Testis (tissue), 2 donors: ENCODE measurements at regions not wholly inside any gene's neighbourhood (a gene's known extent, or its start where the extent isn't known, plus 50 kb on each side); places are given as distances from the start of the nearest gene placed in this dataset.
A peak's percentile ranks its signal among the peaks of the same experiment; 100 is the strongest.

ENCODE experiments used
- DNase-seq: peaks from one replicate; pipeline ENCODE4 v3.0.0-alpha.2; 2019
- H3K27ac ChIP-seq, 2 donors: fragments of 200-600 bp; sonication (generic); one replicate each; pipeline ENCODE4 v1.5.1; 2019
- H3K27me3 ChIP-seq: fragments of 200-600 bp; sonication (generic); one replicate; pipeline ENCODE4 v1.5.1; 2019
- H3K36me3 ChIP-seq: fragments of 200-600 bp; sonication (generic); one replicate; pipeline ENCODE4 v1.5.1; 2017; ENCODE audit warnings: low read depth; ENCODE audit errors: missing control alignments
- H3K4me1 ChIP-seq: fragments of 200-600 bp; sonication (generic); one replicate; pipeline ENCODE4 v1.5.1; 2019
- H3K4me3 ChIP-seq, 2 donors: fragments of 200-600 bp; sonication (generic); one replicate each; pipeline ENCODE4 v1.5.1; 2017 to 2019
- H3K9me3 ChIP-seq: fragments of 200-600 bp; sonication (generic); one replicate; pipeline ENCODE4 v1.5.1; 2017
- POLR2A ChIP-seq: fragments of 450-650 bp; IDR thresholded peaks from one replicate; pipeline ENCODE4 v1.6.1; 2017; ENCODE audit warnings: antibody characterized with exemption, mild to moderate bottlenecking, moderate library complexity
- WGBS, 2 donors: methylation state at CpG; one replicate each; pipeline ENCODE4 v1.1.5; 2018; 5-methylcytosine and 5-hydroxymethylcytosine counted together
- intact Hi-C: fragments of 100-400 bp; cut with DNase I; formaldehyde crosslinking; loops from one replicate; pipeline ENCODE4 v1.15.1; 2023; ENCODE audit warnings: low total_unique reads
- TF ChIP-seq, protein P1 (sequence below), 3 experiments: fragments of 450-650 bp in 2 of 3; fragments of 200-600 bp in 1 of 3; sonication (generic) in 1 of 3; IDR thresholded peaks; one replicate each; pipeline ENCODE4 v1.5.1; 2016 to 2019; ENCODE audit warnings: antibody characterized with exemption in 3 of 3, mild to moderate bottlenecking in 2 of 3, moderate library complexity in 1 of 3

DNA sequence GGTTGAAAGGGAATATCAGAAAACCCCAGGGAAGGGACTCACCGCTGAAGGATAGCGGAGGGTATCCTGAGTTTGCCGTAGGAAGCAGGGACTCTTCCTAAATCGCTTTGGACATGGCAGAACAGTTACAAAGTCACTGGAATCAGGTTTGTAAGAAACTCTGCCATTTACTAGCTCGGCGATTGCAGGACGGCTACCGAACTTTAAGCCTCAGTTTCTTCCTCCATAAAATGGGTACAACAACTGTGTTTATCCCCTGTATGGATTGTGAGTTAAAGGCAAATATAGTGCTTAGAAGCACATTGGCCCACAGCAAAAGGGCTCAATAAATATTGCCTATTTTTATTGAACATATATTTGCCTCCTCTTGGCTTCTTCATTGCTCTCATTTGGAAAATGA is 90.6 kb downstream of the MAF start:
- H3K9me3 ChIP-seq = no peaks in the 10 kb centered on the region
- no peak overlapping the region for H3K27ac ChIP-seq
- H3K27me3 ChIP-seq = no peaks in the 10 kb centered on the region
- WGBS, 2 donors = 90 to 98% methylated on average over 8 of the region's 8 CpGs
- DNase-seq = no peak
- no peaks in the 10 kb centered on the region for H3K36me3 ChIP-seq
- no peaks in the 10 kb centered on the region for H3K4me1 ChIP-seq
- intact Hi-C loops = no loop called here
- H3K4me3 ChIP-seq = no peak overlapping the region
- no peak for TF ChIP-seq POLR2A
- TF ChIP-seq, protein P1, sequence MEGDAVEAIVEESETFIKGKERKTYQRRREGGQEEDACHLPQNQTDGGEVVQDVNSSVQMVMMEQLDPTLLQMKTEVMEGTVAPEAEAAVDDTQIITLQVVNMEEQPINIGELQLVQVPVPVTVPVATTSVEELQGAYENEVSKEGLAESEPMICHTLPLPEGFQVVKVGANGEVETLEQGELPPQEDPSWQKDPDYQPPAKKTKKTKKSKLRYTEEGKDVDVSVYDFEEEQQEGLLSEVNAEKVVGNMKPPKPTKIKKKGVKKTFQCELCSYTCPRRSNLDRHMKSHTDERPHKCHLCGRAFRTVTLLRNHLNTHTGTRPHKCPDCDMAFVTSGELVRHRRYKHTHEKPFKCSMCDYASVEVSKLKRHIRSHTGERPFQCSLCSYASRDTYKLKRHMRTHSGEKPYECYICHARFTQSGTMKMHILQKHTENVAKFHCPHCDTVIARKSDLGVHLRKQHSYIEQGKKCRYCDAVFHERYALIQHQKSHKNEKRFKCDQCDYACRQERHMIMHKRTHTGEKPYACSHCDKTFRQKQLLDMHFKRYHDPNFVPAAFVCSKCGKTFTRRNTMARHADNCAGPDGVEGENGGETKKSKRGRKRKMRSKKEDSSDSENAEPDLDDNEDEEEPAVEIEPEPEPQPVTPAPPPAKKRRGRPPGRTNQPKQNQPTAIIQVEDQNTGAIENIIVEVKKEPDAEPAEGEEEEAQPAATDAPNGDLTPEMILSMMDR (IDR thresholded peaks at IDR 0.05) = no peak

DNA sequence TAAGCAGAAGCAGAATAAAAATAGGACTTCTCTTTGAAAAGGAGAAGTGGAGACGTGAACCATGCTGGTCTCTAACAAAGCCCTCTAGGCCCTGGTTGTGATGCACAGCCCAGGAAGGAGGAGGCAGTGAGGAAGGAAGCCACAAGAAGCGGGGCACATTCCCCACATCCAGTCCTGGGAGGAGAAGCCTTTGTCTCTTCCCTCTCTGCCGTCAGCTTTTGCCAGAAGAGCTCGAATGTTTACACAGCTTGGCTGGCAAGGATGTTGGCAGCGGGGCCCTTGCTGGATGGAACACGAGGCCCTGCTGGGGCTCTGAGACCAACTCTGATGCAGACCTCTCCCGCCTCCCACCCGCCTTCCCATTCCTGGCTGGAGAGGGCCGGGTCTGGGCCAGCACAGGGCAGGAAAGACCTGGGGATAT is 91.3 kb downstream of the MAF start:
- H3K4me3 ChIP-seq = no peak overlapping the region
- intact Hi-C loops = no loop called here
- peak; percentile 30 for DNase-seq
- H3K27ac ChIP-seq = no peak overlapping the region
- no peak for TF ChIP-seq POLR2A
- TF ChIP-seq, protein P1 (IDR thresholded peaks at IDR 0.05) = no peak
- H3K9me3 ChIP-seq = no peaks in the 10 kb centered on the region
- WGBS, 2 donors = 80 to 91% methylated on average over 6 to 9 of the region's 9 CpGs
- H3K36me3 ChIP-seq = no peaks in the 10 kb centered on the region
- no peaks in the 10 kb centered on the region for H3K4me1 ChIP-seq
- H3K27me3 ChIP-seq = no peaks in the 10 kb centered on the region

DNA sequence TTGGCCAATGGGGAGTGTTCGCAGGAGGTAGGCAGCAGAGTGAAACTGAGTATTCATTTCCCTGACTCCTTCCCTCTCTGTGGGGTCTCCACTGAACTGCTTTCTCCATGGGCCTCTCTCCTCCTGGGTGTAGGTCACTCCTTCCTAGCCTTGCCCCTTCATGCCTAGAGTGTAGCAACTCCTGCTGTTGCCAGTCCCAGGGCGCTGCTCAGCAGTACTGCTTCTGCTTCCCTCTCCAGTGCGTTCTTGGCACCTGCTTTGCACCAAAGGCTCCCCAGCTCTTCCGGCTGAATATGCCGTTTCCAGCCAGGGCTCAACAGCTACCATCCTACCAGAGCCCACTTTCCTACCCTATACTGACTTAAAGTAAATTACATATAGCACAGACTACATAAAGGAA is 92.2 kb downstream of the MAF start:
- Histone ChIP-seq H3K4me1 (no peaks in the 10 kb centered on the region), H3K27ac (no peak overlapping the region), H3K27me3 (no peaks in the 10 kb centered on the region), H3K36me3 (no peaks in the 10 kb centered on the region), H3K4me3 (no peak overlapping the region), H3K9me3 (no peaks in the 10 kb centered on the region)
- TF ChIP-seq POLR2A = no peak
- TF ChIP-seq, protein P1 (IDR thresholded peaks at IDR 0.05) = no peak
- intact Hi-C loops = no loop called here
- no peak for DNase-seq
- 94 to 100% methylated on average over 5 of the region's 5 CpGs for WGBS, 2 donors

DNA sequence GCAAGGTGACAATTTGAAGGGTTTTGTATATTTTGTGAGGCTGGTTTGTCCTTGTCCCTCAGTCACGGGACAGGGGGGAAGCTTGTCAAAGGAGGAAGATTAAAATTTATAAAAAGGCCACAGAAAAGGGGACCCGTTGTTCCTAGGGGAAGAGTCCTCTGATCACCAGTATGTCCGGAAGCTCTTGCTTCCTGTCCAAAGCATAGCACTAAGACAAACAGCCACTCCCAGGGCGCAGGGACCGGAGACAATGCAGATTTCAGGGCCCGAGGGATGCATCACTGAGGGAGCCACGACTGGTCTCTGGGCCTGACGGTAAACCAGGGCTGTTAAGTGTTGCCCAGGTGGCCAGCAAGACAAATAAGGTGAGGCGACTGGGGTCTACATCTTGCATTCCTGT is 95.2 kb downstream of the MAF start:
- no peak for TF ChIP-seq POLR2A
- TF ChIP-seq, protein P1 (IDR thresholded peaks at IDR 0.05) = no peak
- no peaks in the 10 kb centered on the region for H3K9me3 ChIP-seq
- H3K27ac ChIP-seq = no peak overlapping the region
- WGBS, 2 donors = 82 to 94% methylated on average over 8 to 9 of the region's 9 CpGs
- no peaks in the 10 kb centered on the region for H3K27me3 ChIP-seq
- no peak overlapping the region for H3K4me3 ChIP-seq
- intact Hi-C loops = no loop called here
- DNase-seq = no peak
- no peaks in the 10 kb centered on the region for H3K4me1 ChIP-seq
- no peaks in the 10 kb centered on the region for H3K36me3 ChIP-seq

DNA sequence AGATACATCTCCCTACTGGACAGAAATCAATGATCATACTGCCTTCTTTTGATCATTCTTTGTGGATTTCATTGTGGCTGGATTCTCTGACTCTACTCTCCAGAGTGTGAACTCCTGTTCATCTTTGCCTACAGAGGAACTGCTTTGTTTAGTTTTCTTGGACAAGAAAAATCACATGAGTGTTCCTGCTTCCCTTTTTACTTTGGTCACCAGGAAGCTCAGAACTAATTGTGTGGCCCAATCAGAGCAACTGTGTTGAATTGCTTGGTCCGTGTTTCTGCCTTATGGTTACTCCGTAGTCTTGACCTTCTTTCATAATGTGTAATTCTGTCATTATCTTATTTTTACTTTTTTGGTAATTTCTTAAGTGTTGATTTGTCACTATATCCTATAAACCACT is 97.0 kb downstream of the MAF start:
- no peak overlapping the region for H3K27ac ChIP-seq
- intact Hi-C loops = no loop called here
- H3K27me3 ChIP-seq = no peaks in the 10 kb centered on the region
- WGBS, 2 donors = 88 to 94% methylated on average over 2 of the region's 2 CpGs
- H3K4me3 ChIP-seq = no peak overlapping the region
- no peak for DNase-seq
- TF ChIP-seq POLR2A = no peak
- TF ChIP-seq, protein P1 (IDR thresholded peaks at IDR 0.05) = no peak
- no peaks in the 10 kb centered on the region for H3K9me3 ChIP-seq
- no peaks in the 10 kb centered on the region for H3K4me1 ChIP-seq
- no peaks in the 10 kb centered on the region for H3K36me3 ChIP-seq
